ENCODE measurements at regions not wholly inside any gene's neighbourhood (a gene's known extent, or its start where the extent isn't known, plus 50 kb on each side); places are given as distances from the start of the nearest gene placed in this dataset.

GRCh38 chr12:67388331-67389138, 119.4 kb downstream of the CAND1 start:
- TF ChIP-seq CTCF (optimal IDR thresholded peaks at IDR 0.05 in 1 of 3, IDR thresholded peaks at IDR 0.05 in 1 of 3, conservative IDR thresholded peaks at IDR 0.05 in 1 of 3; ENCODE audit: extremely low read depth in 1 of 3, insufficient read depth in 2 of 3, low read length in 3 of 3) (peak in 1 of 3 experiments; percentile 35), EZH2 (IDR thresholded peaks at IDR 0.05; ENCODE audit: low read length) (no peak)

Measured in keratinocyte (primary cell).